NCI-H1105 treated with DMSO at 0.1 percent for 48 hours (cell line): ENCODE measurements at regions not wholly inside any gene's neighbourhood (a gene's known extent, or its start where the extent isn't known, plus 50 kb on each side); places are given as distances from the start of the nearest gene placed in this dataset.
"Not testable (repeated sequence)": the region's sequence is repeated elsewhere in the genome, so short reads cannot be mapped to it uniquely, and the experiment has no call there.

Experiments used
- DNase-seq: peaks from one replicate; lab custom pipeline; 2025; lab: John Stamatoyannopoulos, UW

- DNase-seq: no peak
These were observed 80.0 kb upstream of the PCDH20 start for GRCh38 chr13:61495648-61496047.

- not testable (repeated sequence) for DNase-seq
These were observed 77.9 kb upstream of the PCDH20 start for GRCh38 chr13:61493556-61493955.

GRCh38 chr13:61486496-61486895 lies 70.8 kb upstream of the PCDH20 start:
- DNase-seq: no peak

- no peak for DNase-seq
These were observed 69.6 kb upstream of the PCDH20 start for GRCh38 chr13:61485128-61485765.

GRCh38 chr13:61477619-61478018 lies 62.0 kb upstream of the PCDH20 start:
- DNase-seq: no peak

GRCh38 chr13:61470786-61471185 lies 55.1 kb upstream of the PCDH20 start:
- DNase-seq: no peak

GRCh38 chr13:61466280-61466679 lies 50.6 kb upstream of the PCDH20 start:
- no peak for DNase-seq
